GM20431 (cell line): ENCODE measurements at regions not wholly inside any gene's neighbourhood (a gene's known extent, or its start where the extent isn't known, plus 50 kb on each side); places are given as distances from the start of the nearest gene placed in this dataset.

Experiments used
- in situ Hi-C: fragments of 300-500 bp; cut with MseI, MboI; formaldehyde crosslinking; loops from one replicate; pipeline ENCODE4 v1.15.0; 2020; ENCODE audit warnings: low sequenced_read_pairs; ENCODE audit not compliant: unreplicated experiment

GRCh38 chr4:177902386-177902785 is 460.1 kb upstream of the AGA start:
- in situ Hi-C loops = no loop called here

DNA sequence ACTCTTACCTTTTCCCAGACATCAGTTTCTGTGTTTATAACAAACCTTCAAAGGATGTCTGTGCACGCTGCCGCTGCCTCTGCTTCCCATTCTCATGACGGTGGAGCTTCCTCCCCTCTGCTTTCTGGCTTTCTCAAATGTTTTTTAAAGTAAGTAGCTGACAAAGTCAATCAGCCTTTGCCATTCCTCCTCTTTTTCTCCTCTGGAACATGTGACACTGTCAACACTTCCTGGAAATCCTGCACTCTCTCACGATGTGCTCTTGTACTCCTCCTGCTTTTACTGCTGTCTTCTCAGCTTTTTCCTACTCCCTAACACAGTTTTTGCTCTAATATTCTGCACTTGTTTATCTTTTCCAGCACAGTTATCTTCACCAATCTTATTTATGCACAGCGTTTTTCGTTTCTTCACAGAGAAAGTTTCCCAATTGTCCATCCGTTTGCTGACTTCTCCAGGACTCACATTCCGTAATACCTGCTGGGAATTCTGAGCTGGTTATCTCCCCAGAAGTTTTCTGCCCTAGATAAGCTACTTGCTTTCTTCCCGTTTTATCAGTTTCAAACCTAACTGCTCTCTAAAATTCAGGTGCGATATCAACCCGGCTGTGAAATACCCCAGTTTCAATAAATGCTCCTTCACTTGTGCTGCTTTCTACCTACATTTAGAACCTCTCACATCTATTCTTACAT is 465.6 kb upstream of the AGA start:
- in situ Hi-C loops = no loop called here

- in situ Hi-C loops = no loop called here
These were observed 479.5 kb upstream of the AGA start for GRCh38 chr4:177921715-177922114.

- in situ Hi-C loops = no loop called here
These were observed 481.7 kb upstream of the AGA start for GRCh38 chr4:177923888-177924287.

- in situ Hi-C loops = no loop called here
These were observed 494.8 kb upstream of the AGA start for GRCh38 chr4:177937041-177937440.

GRCh38 chr4:177938226-177938625 is 496.0 kb upstream of the AGA start:
- in situ Hi-C loops = no loop called here

DNA sequence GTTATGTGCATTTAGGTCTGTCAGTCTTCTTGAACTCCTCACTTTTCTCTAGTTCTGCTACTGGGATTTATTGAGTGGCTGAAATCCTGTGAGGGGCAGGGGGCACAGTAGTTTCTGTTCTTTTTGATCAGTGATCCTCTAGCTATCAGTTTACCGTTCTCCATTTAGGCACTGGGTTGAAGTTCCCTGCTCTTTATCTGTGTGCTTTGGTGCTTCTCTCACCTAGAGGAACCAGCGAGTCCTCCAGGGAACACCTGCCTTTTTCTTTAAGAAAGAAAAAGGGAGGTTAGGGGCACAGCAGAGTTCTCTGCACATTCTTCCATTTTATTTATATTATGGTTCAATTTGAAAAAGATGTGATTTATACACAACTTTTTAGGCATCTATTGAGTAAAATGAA is 503.0 kb upstream of the AGA start:
- in situ Hi-C loops = no loop called here

DNA sequence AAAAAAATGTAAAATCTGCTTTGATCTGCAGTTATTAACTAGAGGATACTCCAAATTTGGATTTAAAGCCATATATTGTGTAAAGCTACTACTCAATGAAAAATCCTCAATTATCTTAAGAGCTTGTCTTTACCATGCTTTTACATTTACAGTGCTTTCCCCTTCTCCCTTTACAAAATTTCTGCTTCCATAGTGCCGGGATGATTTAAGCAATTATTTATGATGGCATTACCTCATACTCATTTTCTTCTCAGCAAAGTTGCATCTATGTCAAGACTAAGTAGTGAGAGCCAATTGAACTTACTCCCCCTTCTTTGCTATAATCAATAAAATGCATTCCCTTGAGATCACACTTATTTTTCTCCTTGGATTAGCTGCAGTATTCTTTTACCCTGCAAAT is 505.4 kb upstream of the AGA start:
- in situ Hi-C loops = no loop called here

GRCh38 chr4:177948853-177949252 is 506.6 kb upstream of the AGA start:
- in situ Hi-C loops = no loop called here

DNA sequence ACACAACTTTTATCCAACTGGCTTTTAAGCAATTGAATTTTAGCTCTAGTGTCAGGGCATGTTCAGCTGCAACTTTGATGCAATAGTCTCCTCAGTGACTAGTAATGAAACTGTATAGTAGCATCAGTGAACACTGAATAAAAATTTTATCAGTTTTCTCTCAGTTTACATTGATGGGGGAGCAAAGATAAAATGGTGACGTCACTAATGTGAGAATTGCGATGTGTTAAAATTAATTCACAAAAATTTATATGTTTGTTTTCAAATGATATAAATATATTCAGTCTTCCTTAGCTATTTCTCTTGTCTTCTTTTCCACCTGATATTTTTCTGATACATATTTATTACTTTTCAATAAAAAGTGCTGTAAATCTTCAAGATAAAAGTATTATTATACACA is 508.8 kb upstream of the AGA start:
- in situ Hi-C loops = no loop called here

DNA sequence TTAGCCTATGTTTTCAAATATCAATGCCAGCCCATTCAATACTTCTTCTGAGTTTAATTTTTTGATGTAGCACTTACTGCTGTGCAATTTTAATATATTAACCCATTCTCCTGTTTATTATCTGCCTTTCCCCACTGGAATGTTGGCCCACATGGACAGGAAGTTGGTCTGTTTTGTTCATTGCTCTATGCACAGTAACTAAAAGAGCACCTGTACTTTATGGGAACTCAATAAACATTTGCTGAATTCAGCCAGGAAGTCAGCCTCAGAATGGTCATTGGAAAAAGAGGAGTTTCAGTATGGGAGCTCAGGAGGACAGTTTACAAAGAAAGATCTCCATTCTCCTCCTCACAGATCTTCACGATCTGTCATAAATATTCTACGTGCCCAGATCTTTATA is 510.5 kb upstream of the AGA start:
- in situ Hi-C loops = no loop called here

DNA sequence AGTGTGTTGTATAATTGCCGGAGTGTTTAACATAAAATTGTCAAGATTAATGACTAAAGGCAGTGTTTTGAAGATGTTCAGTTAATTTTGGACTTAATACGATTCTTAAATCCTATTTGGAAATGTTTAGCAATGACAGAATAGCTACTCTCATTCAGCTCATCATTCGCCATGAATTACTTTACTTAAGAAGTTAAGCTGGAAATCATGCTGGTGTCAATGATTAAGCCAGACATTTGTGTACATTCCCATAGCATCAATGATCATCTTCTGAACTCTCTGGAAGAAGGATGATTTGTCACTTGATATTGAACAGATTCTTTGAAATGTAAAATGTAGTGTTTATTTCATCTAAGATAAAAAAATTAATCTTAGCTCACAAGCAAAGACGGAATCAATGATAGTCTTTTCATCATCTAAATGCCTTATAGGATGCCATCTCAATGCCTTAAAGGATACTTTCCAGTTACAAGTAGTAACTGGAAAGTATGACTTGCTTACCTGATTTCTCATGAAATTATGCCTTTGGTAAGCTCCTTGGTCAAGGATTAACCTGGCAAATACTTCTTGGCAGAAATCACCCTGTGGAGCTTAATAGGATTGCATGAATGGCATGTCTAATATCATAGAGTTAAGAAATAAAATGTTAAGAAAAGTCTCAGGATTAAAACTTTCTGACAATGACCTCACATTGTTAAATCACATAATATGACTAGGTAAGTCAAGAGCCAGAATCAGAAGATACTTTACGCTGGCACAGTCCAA is 515.5 kb upstream of the AGA start:
- in situ Hi-C loops = no loop called here

GRCh38 chr4:177960566-177960965 is 518.3 kb upstream of the AGA start:
- in situ Hi-C loops = no loop called here

DNA sequence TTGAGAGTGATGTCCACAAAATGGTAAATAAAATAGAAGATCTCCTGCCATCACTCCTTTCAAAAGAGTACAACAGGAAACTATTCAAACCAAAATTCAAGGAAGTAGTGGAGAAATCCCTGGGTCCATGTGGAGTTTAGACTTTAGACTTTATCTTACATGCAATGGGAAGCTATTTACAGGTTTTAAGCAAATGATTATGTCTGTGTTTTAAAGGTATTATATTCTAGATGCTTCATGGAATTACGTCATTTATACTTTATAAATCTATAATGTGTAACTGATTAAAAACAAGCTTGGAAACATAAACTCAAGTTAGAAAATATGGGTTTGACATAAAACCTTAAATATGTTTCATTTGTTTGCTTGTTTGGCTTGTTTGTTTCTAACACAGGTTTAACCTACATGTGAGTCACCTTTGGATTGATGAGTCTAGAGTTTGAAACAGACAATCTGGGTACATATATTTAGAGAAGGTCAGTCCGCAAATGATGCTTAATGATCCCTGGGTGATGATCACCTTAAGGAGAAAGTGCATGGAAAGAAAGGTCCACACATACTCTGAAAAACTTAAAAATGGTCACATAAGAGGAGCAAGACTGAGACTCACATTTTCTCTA is 519.6 kb upstream of the AGA start:
- in situ Hi-C loops = no loop called here

DNA sequence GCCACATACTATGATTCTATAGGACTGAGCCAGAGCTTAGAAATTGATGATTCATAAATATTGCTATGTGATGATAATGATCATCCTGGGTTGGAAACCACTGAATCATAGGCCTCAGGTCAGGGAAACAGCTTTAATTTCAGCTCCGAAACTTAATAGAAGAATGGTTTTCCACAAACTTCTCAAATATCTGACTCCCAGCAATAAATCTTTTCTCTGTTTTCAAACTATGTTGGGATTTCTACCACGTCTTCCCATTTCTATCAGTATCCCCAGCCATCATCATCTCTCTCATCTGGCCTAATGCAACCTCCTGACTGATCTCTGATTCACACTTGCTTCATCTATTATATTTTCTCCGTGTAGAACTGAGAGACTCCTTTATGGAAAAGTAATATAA is 521.8 kb upstream of the AGA start:
- in situ Hi-C loops = no loop called here

DNA sequence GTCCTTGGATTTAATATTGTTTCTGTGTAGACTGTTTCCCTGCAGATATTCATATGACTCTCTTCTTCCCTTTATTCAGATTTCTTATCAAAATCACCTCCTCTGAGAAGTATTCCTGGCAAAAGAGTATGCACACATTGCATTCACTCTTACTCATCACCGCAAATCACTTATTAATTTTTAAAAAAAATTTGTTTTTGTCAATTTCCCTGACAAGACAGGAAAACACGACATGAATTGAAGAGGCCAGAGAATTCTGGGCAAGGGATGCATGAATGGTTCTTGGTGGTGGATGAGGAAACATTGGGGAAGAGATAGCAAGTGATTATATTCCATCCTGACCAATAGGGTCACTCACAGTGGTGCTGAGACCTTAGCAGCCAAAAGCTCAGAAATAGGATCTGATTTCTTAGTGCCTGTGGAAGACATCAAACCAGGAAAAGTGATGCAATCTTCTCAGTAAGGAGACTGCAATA is 522.5 kb upstream of the AGA start:
- in situ Hi-C loops = no loop called here

DNA sequence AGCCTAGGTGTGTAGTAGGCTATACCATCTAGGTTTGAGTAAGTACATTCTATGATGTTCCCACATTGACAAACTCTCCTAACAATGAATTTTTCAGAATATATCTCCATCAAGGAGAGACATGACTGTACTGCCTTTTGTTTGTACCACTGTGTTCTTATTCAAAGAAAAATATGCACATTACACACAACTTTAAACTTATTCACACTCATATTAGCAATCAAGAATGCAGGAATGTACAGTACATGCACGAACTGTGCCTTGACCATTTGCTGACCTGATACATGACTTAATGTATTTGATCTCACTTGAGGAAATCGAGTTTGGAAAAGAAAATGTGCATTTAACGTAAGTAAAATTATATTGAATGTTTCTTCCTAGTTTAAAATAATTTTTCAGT is 525.1 kb upstream of the AGA start:
- in situ Hi-C loops = no loop called here

DNA sequence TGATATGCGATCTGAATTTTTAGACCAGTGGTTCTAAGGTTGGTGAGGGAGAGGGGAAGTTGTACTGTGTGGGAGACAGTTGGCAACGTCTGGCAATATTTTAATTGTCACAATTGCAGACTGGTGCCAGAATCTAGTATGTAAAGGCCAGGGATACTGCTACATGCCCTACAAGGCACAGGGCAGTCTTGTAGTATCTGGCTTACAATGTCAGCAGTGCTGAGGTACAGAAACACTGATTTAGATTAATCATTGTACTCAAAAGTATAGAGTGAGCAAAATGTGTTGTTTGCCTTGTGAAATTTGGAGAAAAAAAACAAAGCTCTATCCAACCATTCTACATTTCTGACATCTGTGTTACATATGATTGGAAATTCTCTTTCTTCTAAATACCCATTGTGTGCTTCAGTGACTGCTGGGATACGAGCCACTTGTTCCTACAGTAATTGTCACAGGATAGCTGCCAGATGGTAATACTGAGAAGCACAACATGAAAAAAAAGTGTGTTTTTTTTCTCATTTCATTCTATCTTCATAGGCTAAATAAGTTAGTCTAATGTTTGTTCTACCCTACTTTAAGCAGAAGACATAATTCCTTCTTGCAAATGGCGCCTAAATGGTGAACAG is 526.7 kb upstream of the AGA start:
- in situ Hi-C loops = no loop called here

DNA sequence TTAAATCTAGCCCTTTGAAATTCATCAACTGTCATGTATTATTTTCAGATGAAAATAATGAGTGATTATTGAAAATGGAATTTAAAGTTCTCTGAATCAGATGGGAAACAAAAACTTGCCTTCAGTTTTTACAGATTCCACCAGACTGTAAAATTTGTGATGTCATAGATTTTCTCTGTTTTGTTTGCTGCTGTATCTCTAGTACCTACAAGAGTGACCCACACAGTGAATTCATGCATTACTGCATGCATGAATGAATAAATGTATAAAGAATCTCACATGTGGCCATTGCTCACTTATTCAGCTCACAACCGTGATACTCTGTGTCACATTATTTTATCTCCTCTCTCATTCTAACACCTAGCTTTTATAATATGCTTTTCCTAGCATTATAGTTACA is 532.2 kb upstream of the AGA start:
- in situ Hi-C loops = no loop called here

- in situ Hi-C loops = no loop called here
These were observed 533.2 kb upstream of the AGA start for GRCh38 chr4:177975315-177975987.
